ENCODE measurements at regions not wholly inside any gene's neighbourhood (a gene's known extent, or its start where the extent isn't known, plus 50 kb on each side); places are given as distances from the start of the nearest gene placed in this dataset.
A peak's percentile ranks its signal among the peaks of the same experiment; 100 is the strongest.

GRCh38 chr4:83192634-83193033 is 78.1 kb upstream of the PLAC8 start:
- H3K27me3 Mint-ChIP-seq, result no peaks in the 10 kb centered on the region
- POLR2A ChIA-PET, result no interaction called here
- H3K36me3 Mint-ChIP-seq (ENCODE audit: low read depth), result peaks cover 15% of the 10 kb centered on the region

GRCh38 chr4:83191026-83191425 is 76.5 kb upstream of the PLAC8 start:
- DNase-seq, result no peak

More at GRCh38 chr4:83192634-83193033, 78.1 kb upstream of the PLAC8 start:
- no peak overlapping the region for H3K4me3 Mint-ChIP-seq
- DNase-seq, result no peak
- H3K27ac Mint-ChIP-seq, result no peak overlapping the region
- H3K4me1 Mint-ChIP-seq, result peaks cover 12% of the 10 kb centered on the region
- CTCF ChIA-PET, result interaction anchor here (0.9 kb wide), 1 partner anchor 15 kb away, joined by 3 read pairs; no protein-coding TSS in a partner anchor
- peaks cover 13% of the 10 kb centered on the region for H3K9me3 Mint-ChIP-seq

GRCh38 chr4:83189631-83190136 is 75.2 kb upstream of the PLAC8 start:
- CTCF ChIA-PET, result interaction anchor here (0.7 to 1.5 kb wide), 2 partner anchors 12 to 17 kb away, joined by 3 read pairs; no protein-coding TSS in a partner anchor
- no peak for DNase-seq
- Mint-ChIP-seq H3K36me3 (ENCODE audit: low read depth) (peaks cover 9% of the 10 kb centered on the region), H3K4me1 (no peaks in the 10 kb centered on the region), H3K9me3 (no peaks in the 10 kb centered on the region), H3K27ac (no peak overlapping the region), H3K27me3 (no peaks in the 10 kb centered on the region), H3K4me3 (no peak overlapping the region)
- POLR2A ChIA-PET, result no interaction called here

More at GRCh38 chr4:83191026-83191425, 76.5 kb upstream of the PLAC8 start:
- CTCF ChIA-PET, result interaction anchor here (0.7 to 1.3 kb wide), 3 partner anchors 27 to 80 kb away, joined by 3 to 4 read pairs (median 3); no protein-coding TSS in a partner anchor
- H3K27ac Mint-ChIP-seq, result no peak overlapping the region
- no peaks in the 10 kb centered on the region for H3K4me1 Mint-ChIP-seq
- H3K27me3 Mint-ChIP-seq, result no peaks in the 10 kb centered on the region
- H3K36me3 Mint-ChIP-seq (ENCODE audit: low read depth), result peaks cover 9% of the 10 kb centered on the region
- H3K4me3 Mint-ChIP-seq, result no peak overlapping the region
- peaks cover 3% of the 10 kb centered on the region for H3K9me3 Mint-ChIP-seq
- POLR2A ChIA-PET, result no interaction called here

GRCh38 chr4:83180431-83180968 is 66.0 kb upstream of the PLAC8 start:
- no peak overlapping the region for H3K27ac Mint-ChIP-seq
- H3K4me1 Mint-ChIP-seq, result peaks cover 2% of the 10 kb centered on the region
- ChIA-PET POLR2A (no interaction called here), CTCF (no interaction called here)
- no peak overlapping the region for H3K4me3 Mint-ChIP-seq
- H3K9me3 Mint-ChIP-seq, result no peaks in the 10 kb centered on the region
- H3K27me3 Mint-ChIP-seq, result peaks cover 7% of the 10 kb centered on the region
- H3K36me3 Mint-ChIP-seq (ENCODE audit: low read depth), result peaks cover 2% of the 10 kb centered on the region
- DNase-seq, result no peak

- Mint-ChIP-seq H3K27me3 (peaks cover 7% of the 10 kb centered on the region), H3K4me3 (no peak overlapping the region), H3K4me1 (peaks cover 5% of the 10 kb centered on the region), H3K27ac (peak overlapping the region; percentile 9), H3K9me3 (no peaks in the 10 kb centered on the region), H3K36me3 (ENCODE audit: low read depth) (peaks cover 4% of the 10 kb centered on the region)
- ChIA-PET POLR2A (no interaction called here), CTCF (interaction anchor here (0.7 kb wide), 1 partner anchor 150 kb away, joined by 3 read pairs; no protein-coding TSS in a partner anchor)
- no peak for DNase-seq
Measured at GRCh38 chr4:83179205-83179604, 64.7 kb upstream of the PLAC8 start.

GRCh38 chr4:83178029-83178428 is 63.5 kb upstream of the PLAC8 start:
- POLR2A ChIA-PET, result no interaction called here

GRCh38 chr4:83177182-83177581 is 62.7 kb upstream of the PLAC8 start:
- H3K4me1 Mint-ChIP-seq, result peaks cover 5% of the 10 kb centered on the region
- H3K27me3 Mint-ChIP-seq, result peaks cover 5% of the 10 kb centered on the region
- peaks cover 3% of the 10 kb centered on the region for H3K9me3 Mint-ChIP-seq
- peaks cover 10% of the 10 kb centered on the region for H3K36me3 Mint-ChIP-seq (ENCODE audit: low read depth)
- H3K27ac Mint-ChIP-seq, result no peak overlapping the region
- no peak overlapping the region for H3K4me3 Mint-ChIP-seq
- ChIA-PET CTCF (interaction anchor here (0.9 to 1.2 kb wide), 2 partner anchors 13 to 103 kb away, joined by 3 read pairs; no protein-coding TSS in a partner anchor), POLR2A (no interaction called here)
- no peak for DNase-seq

More at GRCh38 chr4:83178029-83178428, 63.5 kb upstream of the PLAC8 start:
- CTCF ChIA-PET, result interaction anchor here (0.9 to 1.2 kb wide), 3 partner anchors 12 to 103 kb away, joined by 3 read pairs; no protein-coding TSS in a partner anchor
- Mint-ChIP-seq H3K9me3 (peaks cover 3% of the 10 kb centered on the region), H3K4me1 (peaks cover 5% of the 10 kb centered on the region), H3K36me3 (ENCODE audit: low read depth) (peaks cover 7% of the 10 kb centered on the region), H3K4me3 (no peak overlapping the region), H3K27ac (no peak overlapping the region), H3K27me3 (peaks cover 5% of the 10 kb centered on the region)
- DNase-seq, result no peak

- H3K27me3 Mint-ChIP-seq, result peaks cover 5% of the 10 kb centered on the region
- ChIA-PET CTCF (no interaction called here), POLR2A (no interaction called here)
- DNase-seq, result no peak
- peaks cover 12% of the 10 kb centered on the region for H3K9me3 Mint-ChIP-seq
- H3K36me3 Mint-ChIP-seq (ENCODE audit: low read depth), result peaks cover 20% of the 10 kb centered on the region
- peaks cover 15% of the 10 kb centered on the region for H3K4me1 Mint-ChIP-seq
- no peak overlapping the region for H3K27ac Mint-ChIP-seq
- H3K4me3 Mint-ChIP-seq, result no peak overlapping the region
Measured at GRCh38 chr4:83174844-83175414, 60.4 kb upstream of the PLAC8 start.

GRCh38 chr4:83172371-83172770 is 57.8 kb upstream of the PLAC8 start:
- ChIA-PET CTCF (interaction anchor here (1.3 kb wide), 1 partner anchor 17 kb away, joined by 3 read pairs; no protein-coding TSS in a partner anchor), POLR2A (no interaction called here)
- DNase-seq, result no peak
- H3K4me1 Mint-ChIP-seq, result peaks cover 15% of the 10 kb centered on the region
- H3K27ac Mint-ChIP-seq, result no peak overlapping the region
- H3K36me3 Mint-ChIP-seq (ENCODE audit: low read depth), result peaks cover 18% of the 10 kb centered on the region
- H3K9me3 Mint-ChIP-seq, result peaks cover 13% of the 10 kb centered on the region
- no peak overlapping the region for H3K4me3 Mint-ChIP-seq
- H3K27me3 Mint-ChIP-seq, result peaks cover 11% of the 10 kb centered on the region

- Mint-ChIP-seq H3K4me1 (peaks cover 22% of the 10 kb centered on the region), H3K36me3 (ENCODE audit: low read depth) (peaks cover 22% of the 10 kb centered on the region), H3K9me3 (peaks cover 20% of the 10 kb centered on the region), H3K27ac (peak overlapping the region; percentile 69), H3K4me3 (no peak overlapping the region), H3K27me3 (peaks cover 19% of the 10 kb centered on the region)
- no peak for DNase-seq
- ChIA-PET CTCF (no interaction called here), POLR2A (no interaction called here)
Measured at GRCh38 chr4:83171436-83172039, 57.0 kb upstream of the PLAC8 start.

GRCh38 chr4:83170952-83171399 is 56.4 kb upstream of the PLAC8 start:
- peaks cover 20% of the 10 kb centered on the region for H3K9me3 Mint-ChIP-seq
- H3K4me3 Mint-ChIP-seq, result no peak overlapping the region
- peak overlapping the region; percentile 69 for H3K27ac Mint-ChIP-seq
- peaks cover 27% of the 10 kb centered on the region for H3K4me1 Mint-ChIP-seq
- DNase-seq, result no peak
- peaks cover 22% of the 10 kb centered on the region for H3K27me3 Mint-ChIP-seq
- ChIA-PET POLR2A (no interaction called here), CTCF (no interaction called here)
- peaks cover 25% of the 10 kb centered on the region for H3K36me3 Mint-ChIP-seq (ENCODE audit: low read depth)

All from activated CD4-positive, alpha-beta T cell treated with anti-CD3 and anti-CD28 coated beads, Interleukin-2, amount 10 ng/mL, durations not matched to agents 7 days and 5 days (primary cell).